SK-N-SH (cell line): ENCODE measurements at regions not wholly inside any gene's neighbourhood (a gene's known extent, or its start where the extent isn't known, plus 50 kb on each side); places are given as distances from the start of the nearest gene placed in this dataset.

Experiments used
- CTCF ChIA-PET: fragments of 300-600, 350-600 bp; formaldehyde crosslinking; extraction: SDS; loops from one replicate; lab custom pipeline; 2021; lab: Yijun Ruan, JAX
- POLR2A ChIA-PET: fragments of 350-600 bp; sonication (Branson Sonifier 250); formaldehyde crosslinking; extraction: SDS; loops from one replicate; lab custom pipeline; 2020; ENCODE audit warnings: antibody characterized with exemption, inconsistent platforms; lab: Yijun Ruan, JAX
- DNase-seq: peaks from one replicate; pipeline ENCODE4 v3.0.0; 2012
- H2AFZ ChIP-seq: fragments of 200-600 bp; sonication (generic); 2 replicates; pipeline ENCODE4 v1.8.1; 2016; ENCODE audit warnings: antibody characterized with exemption, mild to moderate bottlenecking, low read depth
- H3F3A ChIP-seq: fragments of 200-600 bp; sonication (generic); replicated peaks from 2 replicates; pipeline ENCODE3; 2016; ENCODE audit warnings: antibody characterized with exemption, mild to moderate bottlenecking; ENCODE audit not compliant: insufficient read depth
- H3K27ac ChIP-seq, 2 experiments: fragments of 200-500 bp in 1 of 2; fragments of 200-600 bp in 1 of 2; sonication (Bioruptor generic) in 1 of 2; sonication (generic), shearing (Covaris generic) in 1 of 2; 2 replicates each; pipeline versions ENCODE4 v1.5.1 to v1.6.1; 2014 to 2016; ENCODE audit warnings: low read depth in 2 of 2, inconsistent platforms in 1 of 2, low read length in 1 of 2, mild to moderate bottlenecking in 1 of 2, mixed read lengths in 1 of 2
- H3K27me3 ChIP-seq: fragments of 200-600 bp; sonication (generic), shearing (Covaris generic); 2 replicates; pipeline ENCODE4 v1.6.1; 2016; ENCODE audit warnings: mixed run types; ENCODE audit not compliant: insufficient read depth
- H3K36me3 ChIP-seq, 2 experiments: fragments of 200-500 bp in 1 of 2; fragments of 200-600 bp in 1 of 2; sonication (Bioruptor generic) in 1 of 2; sonication (generic) in 1 of 2; replicated peaks in 1 of 2; 2 replicates each; pipeline versions ENCODE3 to v1.5.1; 2014 to 2016; ENCODE audit warnings: low read length in 1 of 2, mild to moderate bottlenecking in 1 of 2; ENCODE audit not compliant: insufficient read depth in 2 of 2, control insufficient read depth in 1 of 2
- H3K4me1 ChIP-seq, 2 experiments: fragments of 200-500 bp in 1 of 2; fragments of 200-600 bp in 1 of 2; sonication (Bioruptor generic) in 1 of 2; sonication (generic), shearing (Covaris generic) in 1 of 2; 2 replicates each; pipeline versions ENCODE4 v1.5.1 to v1.6.1; 2014 to 2016; ENCODE audit warnings: low read depth in 1 of 2, low read length in 1 of 2, mixed run types in 1 of 2; ENCODE audit not compliant: insufficient read depth in 2 of 2, control insufficient read depth in 1 of 2
- H3K4me2 ChIP-seq: fragments of 200-600 bp; sonication (generic), shearing (Covaris generic); 2 replicates; pipeline ENCODE4 v1.6.1; 2017; ENCODE audit warnings: mixed run types
- H3K4me3 ChIP-seq, 2 experiments: fragments of 200-500 bp in 1 of 2; fragments of 200-600 bp in 1 of 2; sonication (Bioruptor generic) in 1 of 2; sonication (generic), shearing (Covaris generic) in 1 of 2; 2 replicates each; pipeline versions ENCODE4 v1.5.1 to v1.8.1; 2014 to 2016; ENCODE audit warnings: low read depth in 2 of 2, inconsistent platforms in 1 of 2, low read length in 1 of 2, mild to moderate bottlenecking in 1 of 2, mixed read lengths in 1 of 2, moderate library complexity in 1 of 2
- H3K79me2 ChIP-seq: fragments of 200-600 bp; sonication (generic); 2 replicates; pipeline ENCODE4 v1.8.1; 2017; ENCODE audit warnings: mild to moderate bottlenecking; ENCODE audit not compliant: insufficient read depth
- H3K9ac ChIP-seq: fragments of 200-600 bp; sonication (generic); 2 replicates; pipeline ENCODE4 v1.6.1; 2017; ENCODE audit warnings: mixed run types
- H3K9me2 ChIP-seq: fragments of 200-600 bp; sonication (generic); 2 replicates; pipeline ENCODE4 v1.6.1; 2017; ENCODE audit warnings: mixed run types
- H3K9me3 ChIP-seq: fragments of 200-600 bp; sonication (generic); 2 replicates; pipeline ENCODE4 v1.6.1; 2017; ENCODE audit warnings: mixed run types, mild to moderate bottlenecking, moderate library complexity
- H4K20me1 ChIP-seq: fragments of 200-600 bp; sonication (generic); 2 replicates; pipeline ENCODE4 v1.6.1; 2017; ENCODE audit warnings: mild to moderate bottlenecking, mixed run types; ENCODE audit not compliant: insufficient read depth
- CHD2 ChIP-seq: fragments of 150-350 bp; IDR thresholded peaks from 2 replicates; pipeline ENCODE4 v1.6.1; 2018; ENCODE audit warnings: low read length; ENCODE audit not compliant: partially characterized antibody
- ELF1 ChIP-seq: IDR thresholded peaks from 2 replicates; pipeline ENCODE4 v1.4.0; 2012
- EZH2phosphoT487 ChIP-seq: fragments of 200-600 bp; sonication (generic); IDR thresholded peaks from 2 replicates; pipeline ENCODE4 v1.6.1; 2017; ENCODE audit warnings: low read depth, mixed run types, mild to moderate bottlenecking, antibody characterized with exemption, moderate library complexity, borderline replicate concordance
- FOSL2 ChIP-seq: IDR thresholded peaks from 2 replicates; pipeline ENCODE4 v1.4.0; 2012; ENCODE audit warnings: low read depth, mild to moderate bottlenecking, moderate library complexity, borderline replicate concordance
- FOXM1 ChIP-seq: IDR thresholded peaks from 2 replicates; pipeline ENCODE4 v1.4.0; 2012; ENCODE audit warnings: low read depth, mild to moderate bottlenecking
- GABPA ChIP-seq: IDR thresholded peaks from 2 replicates; pipeline ENCODE4 v1.4.0; 2012; ENCODE audit warnings: low read depth, mild to moderate bottlenecking
- JUND ChIP-seq: IDR thresholded peaks from 2 replicates; pipeline ENCODE4 v1.4.0; 2012
- MEF2A ChIP-seq: IDR thresholded peaks from 2 replicates; pipeline ENCODE4 v1.4.0; 2012; ENCODE audit warnings: low read depth, borderline replicate concordance
- NFIC ChIP-seq: IDR thresholded peaks from 2 replicates; pipeline ENCODE4 v1.4.0; 2012; ENCODE audit warnings: borderline replicate concordance
- RAD21 ChIP-seq: IDR thresholded peaks from 2 replicates; pipeline ENCODE4 v1.6.1; 2012; ENCODE audit warnings: mild to moderate bottlenecking, low read length
- SIN3A ChIP-seq: IDR thresholded peaks from 2 replicates; pipeline ENCODE4 v1.6.1; 2012; ENCODE audit warnings: low read depth, mild to moderate bottlenecking, low read length, moderate library complexity, borderline replicate concordance
- TCF12 ChIP-seq: IDR thresholded peaks from 2 replicates; pipeline ENCODE4 v1.4.0; 2012
- YY1 ChIP-seq: IDR thresholded peaks from 2 replicates; pipeline ENCODE4 v1.4.0; 2012; ENCODE audit warnings: low read depth, mild to moderate bottlenecking
- WGBS: methylation state at CpG from one replicate; pipeline ENCODE4 v1.1.6; 2017; ENCODE audit warnings: low lambda C conversion rate; 5-methylcytosine and 5-hydroxymethylcytosine counted together
- TF ChIP-seq, protein P1 (sequence below): IDR thresholded peaks from 2 replicates; pipeline ENCODE4 v1.4.0; 2012; ENCODE audit warnings: low read depth
- TF ChIP-seq, protein P2 (sequence below): IDR thresholded peaks from 2 replicates; pipeline ENCODE4; 2012
- TF ChIP-seq, protein P3 (sequence below): IDR thresholded peaks from 2 replicates; pipeline ENCODE4 v1.6.1; 2012; ENCODE audit warnings: mild to moderate bottlenecking, low read depth, low read length, moderate library complexity
- TF ChIP-seq, protein P4 (sequence below): fragments of 200-600 bp; sonication (generic); IDR thresholded peaks from 2 replicates; pipeline ENCODE4 v1.6.1; 2017; ENCODE audit warnings: antibody characterized with exemption, mild to moderate bottlenecking, moderate library complexity
- TF ChIP-seq, protein P5 (sequence below): fragments of 150-350 bp; IDR thresholded peaks from 2 replicates; pipeline ENCODE4 v1.6.1; 2016; ENCODE audit warnings: mild to moderate bottlenecking, low read depth, low read length

DNA sequence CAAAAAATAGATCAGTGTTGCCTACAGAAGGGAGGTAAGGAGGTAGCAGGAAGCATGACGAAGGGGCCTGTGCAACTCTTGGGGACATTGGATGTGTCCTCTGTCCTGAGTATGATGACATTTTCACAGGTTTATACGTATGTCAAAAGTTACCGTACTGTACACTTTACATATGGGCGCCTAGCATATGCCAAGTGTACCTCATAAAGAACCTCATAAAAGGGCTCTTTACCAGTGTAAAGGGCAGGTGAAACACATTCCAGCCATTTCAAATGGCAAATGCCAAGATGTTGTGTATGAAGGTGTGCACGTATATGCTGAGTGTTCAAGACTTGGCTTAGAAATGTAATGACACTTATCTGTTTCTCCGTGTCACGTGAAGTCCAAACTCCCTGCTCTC, 573.4 kb downstream of the EFNB2 start:
- Histone ChIP-seq H2AFZ (no peak overlapping the region), H4K20me1 (no peaks in the 10 kb centered on the region), H3K4me1 (no peaks in the 10 kb centered on the region), H3K9me2 (no peaks in the 10 kb centered on the region), H3F3A (no peaks in the 10 kb centered on the region), H3K36me3 (no peaks in the 10 kb centered on the region), H3K27ac (no peak overlapping the region), H3K79me2 (no peaks in the 10 kb centered on the region), H3K27me3 (no peaks in the 10 kb centered on the region), H3K9me3 (no peaks in the 10 kb centered on the region), H3K9ac (no peak overlapping the region), H3K4me2 (no peak overlapping the region), H3K4me3 (no peak overlapping the region)
- CTCF ChIA-PET = interaction anchor here (0.9 kb wide), 1 partner anchor 22 kb away, joined by 3 read pairs; no protein-coding TSS in a partner anchor
- no peak for TF ChIP-seq EZH2phosphoT487
- TF ChIP-seq, protein P1, sequence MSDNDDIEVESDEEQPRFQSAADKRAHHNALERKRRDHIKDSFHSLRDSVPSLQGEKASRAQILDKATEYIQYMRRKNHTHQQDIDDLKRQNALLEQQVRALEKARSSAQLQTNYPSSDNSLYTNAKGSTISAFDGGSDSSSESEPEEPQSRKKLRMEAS = no peak
- TF ChIP-seq, protein P2, sequence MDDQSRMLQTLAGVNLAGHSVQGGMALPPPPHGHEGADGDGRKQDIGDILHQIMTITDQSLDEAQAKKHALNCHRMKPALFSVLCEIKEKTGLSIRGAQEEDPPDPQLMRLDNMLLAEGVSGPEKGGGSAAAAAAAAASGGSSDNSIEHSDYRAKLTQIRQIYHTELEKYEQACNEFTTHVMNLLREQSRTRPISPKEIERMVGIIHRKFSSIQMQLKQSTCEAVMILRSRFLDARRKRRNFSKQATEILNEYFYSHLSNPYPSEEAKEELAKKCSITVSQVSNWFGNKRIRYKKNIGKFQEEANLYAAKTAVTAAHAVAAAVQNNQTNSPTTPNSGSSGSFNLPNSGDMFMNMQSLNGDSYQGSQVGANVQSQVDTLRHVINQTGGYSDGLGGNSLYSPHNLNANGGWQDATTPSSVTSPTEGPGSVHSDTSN = no peak
- TF ChIP-seq FOSL2 = no peak
- no peak for TF ChIP-seq YY1
- TF ChIP-seq, protein P3, sequence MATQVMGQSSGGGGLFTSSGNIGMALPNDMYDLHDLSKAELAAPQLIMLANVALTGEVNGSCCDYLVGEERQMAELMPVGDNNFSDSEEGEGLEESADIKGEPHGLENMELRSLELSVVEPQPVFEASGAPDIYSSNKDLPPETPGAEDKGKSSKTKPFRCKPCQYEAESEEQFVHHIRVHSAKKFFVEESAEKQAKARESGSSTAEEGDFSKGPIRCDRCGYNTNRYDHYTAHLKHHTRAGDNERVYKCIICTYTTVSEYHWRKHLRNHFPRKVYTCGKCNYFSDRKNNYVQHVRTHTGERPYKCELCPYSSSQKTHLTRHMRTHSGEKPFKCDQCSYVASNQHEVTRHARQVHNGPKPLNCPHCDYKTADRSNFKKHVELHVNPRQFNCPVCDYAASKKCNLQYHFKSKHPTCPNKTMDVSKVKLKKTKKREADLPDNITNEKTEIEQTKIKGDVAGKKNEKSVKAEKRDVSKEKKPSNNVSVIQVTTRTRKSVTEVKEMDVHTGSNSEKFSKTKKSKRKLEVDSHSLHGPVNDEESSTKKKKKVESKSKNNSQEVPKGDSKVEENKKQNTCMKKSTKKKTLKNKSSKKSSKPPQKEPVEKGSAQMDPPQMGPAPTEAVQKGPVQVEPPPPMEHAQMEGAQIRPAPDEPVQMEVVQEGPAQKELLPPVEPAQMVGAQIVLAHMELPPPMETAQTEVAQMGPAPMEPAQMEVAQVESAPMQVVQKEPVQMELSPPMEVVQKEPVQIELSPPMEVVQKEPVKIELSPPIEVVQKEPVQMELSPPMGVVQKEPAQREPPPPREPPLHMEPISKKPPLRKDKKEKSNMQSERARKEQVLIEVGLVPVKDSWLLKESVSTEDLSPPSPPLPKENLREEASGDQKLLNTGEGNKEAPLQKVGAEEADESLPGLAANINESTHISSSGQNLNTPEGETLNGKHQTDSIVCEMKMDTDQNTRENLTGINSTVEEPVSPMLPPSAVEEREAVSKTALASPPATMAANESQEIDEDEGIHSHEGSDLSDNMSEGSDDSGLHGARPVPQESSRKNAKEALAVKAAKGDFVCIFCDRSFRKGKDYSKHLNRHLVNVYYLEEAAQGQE = no peak
- TF ChIP-seq, protein P4, sequence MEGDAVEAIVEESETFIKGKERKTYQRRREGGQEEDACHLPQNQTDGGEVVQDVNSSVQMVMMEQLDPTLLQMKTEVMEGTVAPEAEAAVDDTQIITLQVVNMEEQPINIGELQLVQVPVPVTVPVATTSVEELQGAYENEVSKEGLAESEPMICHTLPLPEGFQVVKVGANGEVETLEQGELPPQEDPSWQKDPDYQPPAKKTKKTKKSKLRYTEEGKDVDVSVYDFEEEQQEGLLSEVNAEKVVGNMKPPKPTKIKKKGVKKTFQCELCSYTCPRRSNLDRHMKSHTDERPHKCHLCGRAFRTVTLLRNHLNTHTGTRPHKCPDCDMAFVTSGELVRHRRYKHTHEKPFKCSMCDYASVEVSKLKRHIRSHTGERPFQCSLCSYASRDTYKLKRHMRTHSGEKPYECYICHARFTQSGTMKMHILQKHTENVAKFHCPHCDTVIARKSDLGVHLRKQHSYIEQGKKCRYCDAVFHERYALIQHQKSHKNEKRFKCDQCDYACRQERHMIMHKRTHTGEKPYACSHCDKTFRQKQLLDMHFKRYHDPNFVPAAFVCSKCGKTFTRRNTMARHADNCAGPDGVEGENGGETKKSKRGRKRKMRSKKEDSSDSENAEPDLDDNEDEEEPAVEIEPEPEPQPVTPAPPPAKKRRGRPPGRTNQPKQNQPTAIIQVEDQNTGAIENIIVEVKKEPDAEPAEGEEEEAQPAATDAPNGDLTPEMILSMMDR = no peak
- no peak for TF ChIP-seq GABPA
- no peak for TF ChIP-seq JUND
- no peak for TF ChIP-seq MEF2A
- TF ChIP-seq ELF1 = no peak
- no peak for TF ChIP-seq TCF12
- 80% methylated on average over 7 of the region's 7 CpGs for WGBS
- POLR2A ChIA-PET = no interaction called here
- DNase-seq = no peak

DNA sequence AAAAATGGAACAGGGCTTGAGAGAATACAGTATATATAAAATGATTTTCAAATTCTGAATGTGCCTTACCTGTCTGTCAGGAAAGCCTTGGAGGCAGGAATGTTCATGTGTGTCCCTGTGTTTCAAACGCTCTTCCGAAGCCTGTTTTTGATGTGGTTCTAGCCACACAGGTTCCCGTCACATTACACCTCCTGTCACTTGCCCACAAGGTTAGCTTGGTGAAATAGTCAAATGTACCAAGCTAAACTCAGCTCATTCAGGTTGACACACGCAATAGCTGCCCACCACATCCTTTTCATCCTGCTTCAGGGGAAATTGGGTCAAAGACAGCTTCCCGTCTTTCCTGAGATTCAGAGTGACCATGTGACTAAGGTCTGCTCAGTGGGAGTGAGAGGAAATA, 574.0 kb downstream of the EFNB2 start:
- Histone ChIP-seq H3K9me2 (no peaks in the 10 kb centered on the region), H4K20me1 (no peaks in the 10 kb centered on the region), H3K79me2 (no peaks in the 10 kb centered on the region), H3F3A (no peaks in the 10 kb centered on the region), H3K4me1 (no peaks in the 10 kb centered on the region), H3K36me3 (no peaks in the 10 kb centered on the region), H3K4me3 (no peak overlapping the region), H3K4me2 (no peak overlapping the region), H3K27me3 (no peaks in the 10 kb centered on the region), H2AFZ (no peak overlapping the region), H3K9ac (no peak overlapping the region), H3K9me3 (no peaks in the 10 kb centered on the region), H3K27ac (no peak overlapping the region)
- CTCF ChIA-PET = interaction anchor here (0.9 kb wide), 1 partner anchor 21 kb away, joined by 3 read pairs; no protein-coding TSS in a partner anchor
- 69% methylated on average over 5 of the region's 5 CpGs for WGBS
- POLR2A ChIA-PET = no interaction called here
- TF ChIP-seq CHD2 = no peak
- no peak for TF ChIP-seq SIN3A
- no peak for TF ChIP-seq MEF2A
- TF ChIP-seq, protein P5, sequence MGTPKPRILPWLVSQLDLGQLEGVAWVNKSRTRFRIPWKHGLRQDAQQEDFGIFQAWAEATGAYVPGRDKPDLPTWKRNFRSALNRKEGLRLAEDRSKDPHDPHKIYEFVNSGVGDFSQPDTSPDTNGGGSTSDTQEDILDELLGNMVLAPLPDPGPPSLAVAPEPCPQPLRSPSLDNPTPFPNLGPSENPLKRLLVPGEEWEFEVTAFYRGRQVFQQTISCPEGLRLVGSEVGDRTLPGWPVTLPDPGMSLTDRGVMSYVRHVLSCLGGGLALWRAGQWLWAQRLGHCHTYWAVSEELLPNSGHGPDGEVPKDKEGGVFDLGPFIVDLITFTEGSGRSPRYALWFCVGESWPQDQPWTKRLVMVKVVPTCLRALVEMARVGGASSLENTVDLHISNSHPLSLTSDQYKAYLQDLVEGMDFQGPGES = no peak
- TF ChIP-seq NFIC = no peak
- no peak for TF ChIP-seq RAD21
- no peak for TF ChIP-seq EZH2phosphoT487
- no peak for TF ChIP-seq FOXM1
- DNase-seq = no peak
